ENCODE measurements at regions not wholly inside any gene's neighbourhood (a gene's known extent, or its start where the extent isn't known, plus 50 kb on each side); places are given as distances from the start of the nearest gene placed in this dataset.

DNA sequence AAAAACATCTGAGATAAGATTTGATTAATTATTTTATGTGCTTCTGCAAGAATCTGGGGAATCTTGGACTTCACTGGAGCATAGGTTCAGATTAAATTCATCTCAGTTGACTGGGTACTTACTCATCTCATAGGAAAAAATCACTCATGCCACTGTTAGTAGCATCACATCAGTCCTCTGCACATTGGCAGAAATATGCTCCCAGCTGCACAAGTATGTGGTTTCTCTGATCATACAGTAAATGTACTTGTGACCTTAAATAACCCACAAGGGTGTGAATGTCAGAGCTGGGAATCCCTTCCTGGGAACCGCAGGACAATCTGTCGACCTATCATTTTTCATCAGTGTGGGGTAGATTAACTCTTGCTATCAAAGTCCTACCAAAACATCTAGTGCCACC, 203.7 kb upstream of the SLC24A2 start:
- no peak for DNase-seq

GRCh38 chr9:19989213-19989612, 200.4 kb upstream of the SLC24A2 start:
- DNase-seq: no peak

GRCh38 chr9:19988281-19988680, 199.4 kb upstream of the SLC24A2 start:
- no peak for DNase-seq

DNA sequence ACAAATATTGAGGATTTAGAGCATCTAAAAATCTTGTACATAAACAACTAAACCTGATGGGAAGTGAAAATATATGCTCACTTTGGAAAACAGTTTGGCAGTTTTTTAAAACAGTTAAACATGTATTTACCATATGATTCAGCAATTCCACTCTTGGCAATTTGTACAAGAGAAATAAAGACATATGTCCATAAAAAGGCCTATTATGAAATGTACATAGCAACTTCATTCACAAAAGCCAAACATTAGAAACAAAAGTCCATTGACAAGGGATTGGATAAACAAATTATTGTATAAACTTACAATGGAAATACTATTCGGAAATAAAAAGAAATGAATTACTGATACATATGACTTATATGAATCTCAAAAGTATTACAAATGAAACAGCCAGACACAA, 196.2 kb upstream of the SLC24A2 start:
- DNase-seq: no peak

GRCh38 chr9:19976226-19976625, 187.4 kb upstream of the SLC24A2 start:
- peak; percentile 39 for DNase-seq

DNA sequence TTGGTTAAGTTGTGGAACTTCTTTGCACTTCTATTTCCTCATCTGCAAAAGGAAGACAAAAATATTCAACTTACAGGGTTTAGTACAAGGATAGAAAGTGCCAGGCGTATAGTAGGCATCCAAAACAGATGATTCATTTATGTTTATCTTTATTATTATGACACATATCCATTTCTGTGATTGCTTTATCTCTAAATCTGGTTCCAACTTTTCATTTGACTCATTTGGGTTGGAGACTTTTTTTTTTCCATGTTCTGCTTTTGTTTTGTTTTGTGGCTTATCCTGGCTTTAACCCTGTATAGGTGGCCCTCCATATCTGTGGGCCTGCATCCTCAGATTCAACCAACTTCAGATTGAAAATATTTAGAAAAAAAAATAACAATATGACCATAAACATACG, 186.7 kb upstream of the SLC24A2 start:
- DNase-seq: no peak

- no peak for DNase-seq
Observed at GRCh38 chr9:19969721-19970120, 180.9 kb upstream of the SLC24A2 start.

DNA sequence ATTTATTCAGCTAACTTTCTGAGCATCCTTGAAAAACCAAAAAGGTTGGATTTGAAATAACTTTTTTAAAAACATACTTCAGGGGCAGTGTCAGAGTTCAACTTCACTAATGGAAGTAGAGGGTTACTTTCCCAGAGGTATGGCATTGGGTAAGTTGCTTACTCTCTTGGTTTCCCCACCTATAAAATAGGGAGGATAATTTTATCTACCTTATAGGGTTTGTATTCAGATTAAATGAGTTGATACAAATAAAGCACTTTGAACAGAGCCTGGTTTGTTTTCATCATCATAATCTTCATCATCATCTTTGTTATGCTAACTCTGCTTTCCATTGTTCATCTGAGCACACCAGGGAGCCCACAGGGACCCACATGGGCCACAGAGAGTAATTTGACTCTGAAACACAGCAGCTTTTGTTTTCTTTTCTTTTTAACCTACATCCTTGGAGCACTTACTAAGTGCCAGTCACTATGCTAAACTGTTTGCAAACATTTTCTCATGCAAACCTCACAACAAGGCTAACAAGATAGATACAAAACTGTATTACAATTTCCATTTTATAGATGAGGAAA, 179.1 kb upstream of the SLC24A2 start:
- DNase-seq: no peak

- no peak for DNase-seq
Observed at GRCh38 chr9:19967216-19967887, 178.5 kb upstream of the SLC24A2 start.

DNA sequence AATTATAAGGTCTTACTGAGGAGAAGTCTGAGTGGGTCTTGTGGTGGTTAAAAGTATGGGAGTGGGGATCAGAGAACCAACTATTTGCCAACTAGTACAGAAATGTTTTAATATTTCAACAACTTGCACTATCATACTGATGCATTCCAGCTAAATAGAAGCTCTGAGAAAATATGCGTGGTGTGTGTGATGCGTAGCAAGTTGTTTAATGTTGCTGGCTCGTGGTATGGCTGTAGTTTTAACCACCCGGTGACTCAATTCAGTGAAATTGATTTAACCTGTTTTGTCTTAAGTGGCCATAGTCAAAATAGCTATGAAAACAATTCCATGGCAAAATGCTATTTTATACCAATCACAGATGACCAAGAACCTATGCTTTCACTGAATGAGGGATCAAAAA, 176.5 kb upstream of the SLC24A2 start:
- DNase-seq: no peak

DNA sequence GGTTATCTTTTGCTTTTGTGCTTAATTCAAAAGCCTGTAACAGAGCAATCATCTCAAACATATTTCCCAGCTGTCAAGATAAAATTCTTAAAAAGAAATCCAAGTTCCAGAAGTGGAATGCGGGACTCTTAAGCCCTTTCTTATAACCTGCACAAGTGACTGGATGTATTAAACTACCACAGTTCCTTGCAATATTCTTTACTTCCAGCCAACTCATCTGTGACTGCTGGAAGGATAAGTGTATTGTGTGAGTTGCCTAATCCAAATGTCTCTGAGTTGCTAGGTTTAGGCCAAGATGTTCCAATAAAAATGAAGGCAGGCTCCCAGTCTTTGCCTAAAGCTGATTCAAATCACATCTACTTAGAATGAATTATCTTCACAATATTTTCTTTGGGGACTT, 159.2 kb upstream of the SLC24A2 start:
- no peak for DNase-seq

- DNase-seq: no peak
Observed at GRCh38 chr9:19946441-19947109, 157.7 kb upstream of the SLC24A2 start.

DNA sequence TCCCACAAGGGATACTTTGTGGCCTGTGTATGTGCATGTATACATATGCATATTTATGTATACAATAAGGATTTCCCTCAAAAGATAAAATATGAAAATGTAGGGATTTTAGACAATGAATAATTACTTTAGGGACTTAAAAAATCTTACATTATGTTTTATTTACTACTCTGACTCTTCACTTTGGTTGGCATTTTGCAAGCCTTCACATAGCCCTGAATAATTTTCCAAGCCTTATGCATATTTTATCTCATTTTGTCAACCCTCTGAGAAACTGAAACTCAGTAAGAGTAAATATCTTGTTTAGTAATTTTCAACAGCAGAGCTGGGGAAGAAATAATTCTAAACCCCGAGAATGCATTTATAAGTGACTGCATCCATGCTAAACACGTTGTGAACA, 153.0 kb upstream of the SLC24A2 start:
- DNase-seq: no peak

DNA sequence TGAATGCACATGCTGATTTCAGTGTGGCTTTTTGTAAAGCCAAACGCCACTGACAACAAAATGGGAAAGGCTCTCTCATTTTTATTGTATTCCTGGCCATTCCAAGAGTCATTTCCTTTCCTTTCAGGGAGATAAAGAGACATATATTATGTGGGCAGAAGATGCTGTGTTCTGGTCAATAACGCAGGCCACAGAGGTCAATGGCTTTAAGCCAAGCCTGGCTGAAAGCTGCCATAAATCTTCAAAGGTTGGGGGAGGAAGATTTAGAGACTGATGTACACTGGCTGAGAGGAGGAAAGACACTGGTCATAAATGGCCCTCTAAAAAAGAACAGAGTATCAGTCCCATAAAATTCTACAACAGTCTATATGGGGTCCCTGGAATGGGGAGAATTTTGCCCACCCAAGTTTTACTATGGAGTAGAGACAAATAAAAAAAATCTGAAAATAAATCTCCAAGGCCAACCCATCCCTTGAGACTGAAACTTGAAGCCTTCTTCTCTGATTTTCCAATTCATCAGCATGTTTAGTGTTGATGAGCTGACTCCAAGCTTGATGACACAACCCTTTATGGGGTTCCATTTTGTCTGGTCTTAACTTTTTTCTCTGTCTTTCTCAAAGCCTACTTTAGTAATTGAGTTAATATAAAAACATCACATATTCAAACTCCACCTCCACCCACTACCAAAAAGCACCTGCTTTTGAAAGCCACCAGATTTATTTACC, 152.1 kb upstream of the SLC24A2 start:
- DNase-seq: no peak

DNA sequence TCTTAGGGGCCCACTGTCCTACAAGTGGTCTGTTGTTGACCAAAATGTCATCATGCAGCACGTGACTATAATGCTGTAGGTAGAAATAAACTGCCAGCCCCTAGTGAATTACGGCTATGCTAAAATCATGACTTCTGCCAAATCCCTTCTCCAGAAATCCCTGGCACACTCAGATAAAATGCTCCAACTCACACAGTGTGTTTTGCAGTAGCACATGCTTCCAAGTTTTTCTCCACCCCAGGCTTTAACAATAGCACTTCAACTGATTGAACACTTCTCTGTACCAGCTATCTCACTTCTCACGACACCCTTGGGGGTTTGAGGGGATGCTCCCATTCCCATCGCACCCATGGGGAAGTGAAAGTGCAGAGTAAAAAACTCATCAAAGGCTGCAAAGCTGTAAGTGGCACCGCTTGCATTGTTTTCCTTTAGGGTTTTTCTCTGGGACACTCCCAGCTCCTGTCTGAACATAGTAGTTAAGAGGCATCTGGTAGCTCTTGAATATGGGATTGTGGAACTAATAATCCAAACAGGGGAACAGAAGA, 151.0 kb upstream of the SLC24A2 start:
- no peak for DNase-seq

DNA sequence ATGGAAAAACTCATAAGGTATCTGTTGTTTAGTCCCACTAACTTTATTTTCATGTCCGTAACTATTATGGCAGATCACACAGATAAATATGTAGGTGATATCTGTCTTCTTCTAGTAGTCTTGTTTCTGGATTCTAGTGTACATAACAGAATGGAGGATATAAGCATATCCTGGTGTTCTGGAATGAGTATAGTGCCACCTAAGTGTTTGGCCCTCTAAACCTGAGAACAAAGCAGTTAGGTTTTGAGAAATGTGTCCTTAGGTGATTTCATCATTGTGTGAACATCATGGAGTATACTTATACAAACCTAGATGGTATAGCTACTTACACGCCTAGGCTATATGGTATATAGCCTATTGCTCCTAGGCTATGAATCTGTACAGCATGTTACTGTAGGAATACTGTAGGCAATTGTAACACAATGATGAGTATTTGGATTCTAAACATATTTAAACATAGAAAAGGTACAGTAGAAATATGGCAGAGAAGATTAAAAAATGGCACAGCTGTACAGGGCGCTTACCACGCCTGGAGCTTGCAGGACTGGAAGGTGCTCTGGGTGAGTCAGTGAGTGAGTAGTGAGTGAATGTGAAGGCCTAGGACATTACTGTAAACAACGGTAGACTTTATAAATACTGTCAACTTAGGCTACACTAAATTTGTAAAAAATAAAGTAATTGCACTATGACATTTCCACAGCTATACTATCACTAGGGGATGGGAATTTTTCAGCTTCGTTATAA, 150.3 kb upstream of the SLC24A2 start:
- DNase-seq: no peak

DNA sequence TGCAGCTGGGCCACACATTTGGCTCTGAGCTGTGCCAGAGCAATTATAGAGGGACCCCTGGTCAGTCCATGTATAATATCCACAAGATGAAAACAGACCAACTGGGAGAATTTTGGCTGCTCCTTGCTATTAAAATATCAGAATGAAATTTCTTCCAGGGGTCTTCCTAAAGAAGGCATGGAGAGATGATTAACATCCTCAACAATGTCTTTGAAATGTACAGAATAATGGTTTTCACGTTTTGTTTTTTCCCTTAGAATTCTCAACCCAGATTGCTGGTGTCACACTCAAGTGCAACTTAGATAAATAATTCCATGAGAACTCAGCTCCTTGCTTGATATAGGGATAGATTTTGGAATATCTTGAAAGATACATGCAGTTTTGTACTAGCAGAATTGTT, 148.3 kb upstream of the SLC24A2 start:
- DNase-seq: no peak

DNA sequence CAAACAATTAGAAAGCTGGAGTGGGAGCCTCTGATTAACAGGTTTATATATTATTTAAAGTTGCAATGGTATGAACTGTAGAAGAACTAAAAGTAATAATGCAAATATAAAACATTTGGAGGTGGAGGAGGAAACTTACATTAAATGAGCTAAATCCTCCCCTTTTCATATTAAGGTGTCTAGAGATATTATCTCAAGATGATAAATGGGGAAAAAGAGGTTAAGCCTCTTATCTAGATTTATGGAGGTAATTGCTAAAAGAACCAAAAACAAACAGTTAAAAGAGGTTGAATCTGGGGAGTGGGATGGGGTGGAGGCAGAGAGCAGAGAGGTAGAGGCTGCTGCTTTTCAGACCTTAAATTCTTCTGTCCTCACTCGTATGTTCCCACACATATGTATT, 147.8 kb upstream of the SLC24A2 start:
- DNase-seq: no peak

GRCh38 chr9:19935422-19935821, 146.6 kb upstream of the SLC24A2 start:
- no peak for DNase-seq

- DNase-seq: no peak
Observed at GRCh38 chr9:19934301-19934871, 145.5 kb upstream of the SLC24A2 start.

- DNase-seq: no peak
Observed at GRCh38 chr9:19931098-19931890, 142.5 kb upstream of the SLC24A2 start.

DNA sequence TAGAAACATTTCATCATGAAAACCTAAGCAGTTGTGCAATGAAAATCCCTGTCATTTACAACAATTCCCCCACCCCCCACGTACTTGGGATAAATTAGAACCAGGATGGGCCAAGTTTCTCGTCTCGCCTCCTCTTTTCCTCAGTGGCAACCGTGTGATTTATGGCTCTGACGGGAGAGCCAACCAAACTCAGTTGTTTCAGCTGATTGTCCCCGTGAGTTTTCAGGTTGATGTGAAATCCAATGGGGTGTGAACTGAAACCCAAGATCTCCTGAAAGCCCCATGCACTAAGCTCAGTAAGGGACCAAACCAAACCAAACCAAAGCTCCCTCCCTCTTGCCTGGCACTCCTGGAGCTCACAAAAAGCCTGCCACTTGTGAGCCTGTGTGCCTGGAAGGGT, 138.7 kb upstream of the SLC24A2 start:
- no peak for DNase-seq

Measured in activated naive CD4-positive, alpha-beta T cell treated with Interleukin-2 at 50 U/mL for 16 hours (primary cell).